DND-41 (cell line): ENCODE measurements at regions not wholly inside any gene's neighbourhood (a gene's known extent, or its start where the extent isn't known, plus 50 kb on each side); places are given as distances from the start of the nearest gene placed in this dataset.

Experiments
- ATAC-seq: fragments of 200-7000 bp; cut with Tn5 transposase; 3 replicates; pipeline ENCODE4 v1.9.1; 2021; ENCODE audit warnings: low read depth; ENCODE audit not compliant: insufficient read depth
- DNase-seq: peaks from one replicate; pipeline ENCODE4 v3.0.0-alpha.2; 2020
- H2AFZ ChIP-seq: 2 replicates; pipeline ENCODE4 v1.6.0; 2012; ENCODE audit warnings: low read depth, low read length
- H3K27ac ChIP-seq: 2 replicates; pipeline ENCODE4 v1.5.1; 2012; ENCODE audit warnings: low read length, inconsistent platforms
- H3K27me3 ChIP-seq: fragments of 200-600 bp; sonication (generic); 2 replicates; pipeline ENCODE4 v1.6.0; 2012; ENCODE audit warnings: low read length, mild to moderate bottlenecking, inconsistent platforms; ENCODE audit not compliant: insufficient read depth, poor library complexity
- H3K36me3 ChIP-seq: 2 replicates; pipeline ENCODE4 v1.5.1; 2012; ENCODE audit warnings: low read length, inconsistent platforms; ENCODE audit not compliant: insufficient read depth
- H3K4me1 ChIP-seq: 2 replicates; pipeline ENCODE4 v1.5.1; 2012; ENCODE audit warnings: mild to moderate bottlenecking, low read length; ENCODE audit not compliant: insufficient read depth
- H3K4me2 ChIP-seq: 2 replicates; pipeline ENCODE4 v1.6.0; 2012; ENCODE audit warnings: mild to moderate bottlenecking, moderate library complexity, low read length, inconsistent platforms; ENCODE audit not compliant: insufficient read depth
- H3K4me3 ChIP-seq, 2 experiments: fragments of 200-600 bp in 1 of 2; shearing (Covaris generic) in 1 of 2; 2 replicates each; pipeline ENCODE4 v1.5.1; 2012 to 2016; ENCODE audit warnings: inconsistent platforms in 2 of 2, low read length in 2 of 2, mild to moderate bottlenecking in 2 of 2, low read depth in 1 of 2, moderate library complexity in 1 of 2
- H3K79me2 ChIP-seq: 2 replicates; pipeline ENCODE4 v1.6.0; 2012; ENCODE audit warnings: low read length, inconsistent platforms; ENCODE audit not compliant: insufficient read depth
- H3K9ac ChIP-seq: 2 replicates; pipeline ENCODE4 v1.6.0; 2012; ENCODE audit warnings: low read depth, mild to moderate bottlenecking, inconsistent platforms, low read length, moderate library complexity
- H3K9me3 ChIP-seq: 2 replicates; pipeline ENCODE4 v1.5.1; 2012; ENCODE audit warnings: low read length, moderate library complexity, mild to moderate bottlenecking, inconsistent platforms; ENCODE audit not compliant: insufficient read depth, severe bottlenecking
- H4K20me1 ChIP-seq: 2 replicates; pipeline ENCODE4 v1.6.0; 2012; ENCODE audit warnings: low read length; ENCODE audit not compliant: insufficient read depth
- CTCF ChIP-seq: IDR thresholded peaks from 2 replicates; pipeline ENCODE4 v1.5.1; 2012; ENCODE audit warnings: borderline replicate concordance, low read length, moderate library complexity, mild to moderate bottlenecking; ENCODE audit not compliant: poor library complexity, severe bottlenecking; ENCODE audit errors: extremely low read depth
- EZH2 ChIP-seq: IDR thresholded peaks from 3 replicates; pipeline ENCODE4 v1.6.1; 2012; ENCODE audit warnings: borderline replicate concordance, low read depth, mild to moderate bottlenecking, moderate library complexity, low read length, inconsistent platforms; ENCODE audit not compliant: severe bottlenecking

DNA sequence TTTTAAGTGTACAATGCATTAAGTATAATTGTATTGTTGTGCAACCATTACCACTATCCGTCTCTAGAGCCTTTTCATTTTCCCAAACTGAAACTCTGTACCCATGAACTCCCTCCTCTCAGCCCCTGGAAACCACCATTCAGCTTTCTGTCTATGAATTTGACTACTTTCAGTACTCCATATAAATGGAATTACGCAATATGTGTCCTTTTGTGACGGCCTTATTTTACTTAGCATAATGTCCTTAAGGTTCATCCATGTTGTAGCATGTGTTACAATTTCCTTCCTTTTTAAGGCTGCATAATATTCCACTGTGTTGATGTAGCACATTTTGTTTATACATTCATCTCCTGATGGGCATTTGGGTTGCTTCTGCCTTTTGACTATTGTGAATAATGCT lies 143.6 kb upstream of the KCNG1 start:
- no peaks in the 10 kb centered on the region for H3K36me3 ChIP-seq
- TF ChIP-seq CTCF (no peak), EZH2 (no peak)
- H3K4me3 ChIP-seq = no peak overlapping the region
- H3K4me1 ChIP-seq = no peaks in the 10 kb centered on the region
- DNase-seq (no peak), ATAC-seq (no peak)
- no peaks in the 10 kb centered on the region for H3K79me2 ChIP-seq
- no peaks in the 10 kb centered on the region for H3K9me3 ChIP-seq
- no peak overlapping the region for H3K27ac ChIP-seq
- H2AFZ ChIP-seq = no peak overlapping the region
- no peak overlapping the region for H3K4me2 ChIP-seq
- H3K9ac ChIP-seq = no peak overlapping the region
- no peaks in the 10 kb centered on the region for H4K20me1 ChIP-seq
- H3K27me3 ChIP-seq = peaks cover 3% of the 10 kb centered on the region

GRCh38 chr20:51165131-51165530 lies 142.2 kb upstream of the KCNG1 start:
- no peak for TF ChIP-seq EZH2
- no peak for TF ChIP-seq CTCF
- H3K4me1 ChIP-seq = no peaks in the 10 kb centered on the region
- H3K36me3 ChIP-seq = no peaks in the 10 kb centered on the region
- H2AFZ ChIP-seq = no peak overlapping the region
- no peaks in the 10 kb centered on the region for H4K20me1 ChIP-seq
- ATAC-seq (no peak), DNase-seq (no peak)
- H3K9ac ChIP-seq = no peak overlapping the region
- no peak overlapping the region for H3K4me2 ChIP-seq
- H3K4me3 ChIP-seq = no peak overlapping the region
- H3K79me2 ChIP-seq = no peaks in the 10 kb centered on the region
- no peaks in the 10 kb centered on the region for H3K9me3 ChIP-seq
- H3K27ac ChIP-seq = no peak overlapping the region
- peaks cover 8% of the 10 kb centered on the region for H3K27me3 ChIP-seq

DNA sequence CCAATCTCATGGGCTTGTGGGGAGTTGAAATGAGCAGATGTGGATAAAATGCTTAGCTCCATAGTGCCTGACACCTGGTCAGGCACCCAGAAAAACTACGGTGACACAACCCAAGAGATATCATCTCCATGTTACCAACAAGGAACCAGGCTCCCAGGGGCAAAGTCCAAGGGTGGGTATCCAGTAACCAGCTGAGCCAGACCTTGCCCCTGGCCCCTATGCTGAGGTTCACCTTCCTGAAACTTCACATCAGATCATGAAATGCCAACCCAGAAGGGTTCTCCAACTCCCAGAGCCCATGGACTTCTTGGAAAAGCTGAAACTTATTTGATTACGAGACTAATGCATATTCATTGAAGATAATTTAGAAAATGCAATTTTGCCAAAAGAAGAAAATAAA lies 141.8 kb upstream of the KCNG1 start:
- no peak overlapping the region for H3K4me2 ChIP-seq
- H3K9me3 ChIP-seq = no peaks in the 10 kb centered on the region
- no peak for TF ChIP-seq EZH2
- TF ChIP-seq CTCF = no peak
- no peaks in the 10 kb centered on the region for H3K36me3 ChIP-seq
- no peak overlapping the region for H3K4me3 ChIP-seq
- ATAC-seq = no peak
- H4K20me1 ChIP-seq = no peaks in the 10 kb centered on the region
- DNase-seq = no peak
- no peaks in the 10 kb centered on the region for H3K4me1 ChIP-seq
- no peak overlapping the region for H3K9ac ChIP-seq
- no peaks in the 10 kb centered on the region for H3K79me2 ChIP-seq
- no peak overlapping the region for H2AFZ ChIP-seq
- no peak overlapping the region for H3K27ac ChIP-seq
- peaks cover 12% of the 10 kb centered on the region for H3K27me3 ChIP-seq
